ENCODE measurements at regions not wholly inside any gene's neighbourhood (a gene's known extent, or its start where the extent isn't known, plus 50 kb on each side); places are given as distances from the start of the nearest gene placed in this dataset.
"Not testable (repeated sequence)": the region's sequence is repeated elsewhere in the genome, so short reads cannot be mapped to it uniquely, and the experiment has no call there.

DNA sequence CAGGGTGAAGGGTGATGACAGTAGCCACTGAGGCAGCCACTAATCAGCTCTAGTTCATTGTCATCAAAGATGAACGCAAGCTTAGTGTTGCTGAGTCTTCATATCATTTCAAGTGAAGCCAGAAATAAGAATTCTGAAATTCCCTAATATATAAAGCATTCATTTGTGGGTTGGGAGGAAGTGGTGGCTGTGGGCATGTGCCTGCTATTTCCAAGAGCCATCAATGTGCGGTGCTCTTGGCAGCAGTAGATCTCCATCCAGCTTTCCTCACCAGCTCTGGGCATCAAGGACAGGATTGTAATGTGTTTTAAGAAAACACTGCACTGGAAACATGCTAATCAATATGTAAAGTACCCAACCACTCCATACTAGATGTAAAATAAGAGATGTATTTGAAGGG lies 202.5 kb upstream of the AHR start:
- DNase-seq: no peak

DNA sequence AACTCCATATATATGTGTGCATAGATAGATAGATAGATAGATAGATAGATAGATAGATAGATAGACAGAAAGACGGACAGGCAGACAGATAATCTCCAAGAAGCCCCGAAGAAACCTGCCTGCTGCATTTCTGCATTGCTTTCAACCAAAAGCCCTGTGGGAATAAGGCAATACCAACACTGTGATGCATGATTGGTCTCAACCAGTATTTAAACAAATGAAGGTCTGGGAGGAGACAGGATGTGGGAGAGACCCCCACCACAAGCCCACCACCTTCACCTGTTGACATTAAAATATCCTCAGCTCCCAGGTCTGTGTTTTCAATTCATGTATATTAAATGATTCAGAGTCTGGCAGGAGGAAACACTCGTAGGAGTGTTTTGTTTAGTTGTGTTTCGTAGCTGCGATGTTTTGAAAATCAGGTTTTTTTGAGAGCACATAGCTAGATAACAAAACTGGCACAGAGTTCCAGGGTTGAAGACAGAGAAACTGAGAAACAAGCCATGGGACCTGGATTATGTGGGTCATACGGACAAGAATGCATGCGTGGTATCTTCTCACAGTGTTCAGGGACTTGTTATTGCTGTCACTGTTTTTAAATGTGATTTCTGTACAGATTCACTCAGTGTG lies 200.7 kb upstream of the AHR start:
- DNase-seq: no peak

DNA sequence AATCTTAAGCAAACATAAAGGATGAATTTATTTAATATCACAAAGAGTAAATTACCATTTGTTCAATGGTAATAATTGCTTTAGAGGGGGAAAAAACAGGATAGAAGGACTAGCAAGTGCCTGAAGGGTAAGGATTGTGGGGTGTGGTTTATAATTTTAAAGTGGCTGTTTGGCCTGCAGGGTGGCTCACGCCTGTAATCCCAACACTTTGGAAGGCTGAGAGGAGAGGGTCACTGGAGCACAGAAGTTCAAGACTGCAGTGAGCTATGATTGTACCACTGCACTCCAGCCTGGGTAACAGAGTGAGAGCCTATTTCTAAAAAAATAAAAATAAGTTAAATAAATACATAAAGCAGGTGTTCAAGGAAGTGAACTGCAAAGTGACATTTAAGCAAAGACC lies 199.9 kb upstream of the AHR start:
- DNase-seq: no peak

DNA sequence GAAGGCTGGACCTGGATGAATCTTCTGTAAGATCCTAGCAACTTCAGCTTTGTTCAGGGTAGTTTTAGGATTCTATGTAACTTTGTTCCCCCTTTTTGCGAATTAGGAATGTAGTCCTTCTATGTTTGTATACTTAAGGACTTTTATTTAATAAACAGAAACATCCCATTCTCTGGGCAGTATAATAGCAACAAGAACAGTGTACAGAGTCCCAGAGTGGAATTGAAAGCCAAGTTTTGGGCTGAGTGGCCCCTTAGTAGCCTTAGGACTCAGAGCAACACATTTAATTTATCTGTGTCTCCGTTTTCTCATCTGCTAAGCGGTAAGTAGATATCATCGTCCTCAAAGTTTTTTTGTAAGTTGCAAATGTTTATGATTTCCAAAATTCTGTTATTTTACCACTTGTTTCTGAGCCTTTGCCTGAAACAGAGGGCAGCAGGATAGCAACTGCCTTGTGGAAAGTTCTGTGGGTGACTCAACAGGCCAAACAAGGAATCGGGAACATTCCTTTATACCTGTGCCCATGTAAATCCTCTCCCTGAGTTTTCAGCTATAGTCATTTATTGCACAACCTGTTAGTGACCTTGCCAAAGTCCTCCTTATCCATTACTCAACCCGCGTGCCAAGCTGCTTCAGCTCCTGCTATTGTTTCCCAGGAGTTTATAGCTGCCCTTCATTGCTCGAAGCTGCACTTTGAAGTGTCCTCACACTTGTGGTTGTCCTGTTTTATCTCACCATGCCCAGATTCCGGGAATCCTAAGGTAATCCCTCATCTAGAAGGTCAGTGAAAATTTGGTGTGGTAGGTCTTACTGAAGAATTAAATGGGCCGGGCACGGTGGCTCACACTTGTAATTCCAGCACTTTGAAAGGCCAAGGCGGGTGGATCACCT lies 199.1 kb upstream of the AHR start:
- DNase-seq: no peak

DNA sequence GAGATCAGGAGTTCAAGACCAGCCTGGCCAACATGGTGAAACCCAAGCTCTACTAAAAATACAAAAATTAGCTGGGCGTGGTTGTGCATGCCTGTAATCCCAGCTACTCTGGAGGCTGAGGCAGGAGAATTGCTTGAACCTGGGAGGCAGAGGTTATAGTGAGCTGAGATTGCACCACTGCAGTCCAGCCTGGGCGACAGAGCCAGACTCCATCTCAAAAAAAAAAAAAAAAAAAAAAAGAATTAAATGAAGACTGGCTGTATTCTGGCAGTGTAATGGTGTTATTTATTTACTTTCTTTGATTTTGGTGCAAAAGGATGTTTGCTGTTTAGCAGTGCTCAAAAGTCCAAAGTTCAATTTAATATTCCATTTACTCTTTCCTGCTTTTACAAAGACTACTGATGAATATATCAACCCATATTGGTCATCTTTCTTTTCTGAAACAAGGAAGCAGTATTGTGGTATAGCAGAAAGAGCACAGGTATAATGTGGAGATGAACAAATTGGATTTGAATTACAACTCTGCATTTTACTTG lies 198.4 kb upstream of the AHR start:
- DNase-seq: not testable (repeated sequence)

DNA sequence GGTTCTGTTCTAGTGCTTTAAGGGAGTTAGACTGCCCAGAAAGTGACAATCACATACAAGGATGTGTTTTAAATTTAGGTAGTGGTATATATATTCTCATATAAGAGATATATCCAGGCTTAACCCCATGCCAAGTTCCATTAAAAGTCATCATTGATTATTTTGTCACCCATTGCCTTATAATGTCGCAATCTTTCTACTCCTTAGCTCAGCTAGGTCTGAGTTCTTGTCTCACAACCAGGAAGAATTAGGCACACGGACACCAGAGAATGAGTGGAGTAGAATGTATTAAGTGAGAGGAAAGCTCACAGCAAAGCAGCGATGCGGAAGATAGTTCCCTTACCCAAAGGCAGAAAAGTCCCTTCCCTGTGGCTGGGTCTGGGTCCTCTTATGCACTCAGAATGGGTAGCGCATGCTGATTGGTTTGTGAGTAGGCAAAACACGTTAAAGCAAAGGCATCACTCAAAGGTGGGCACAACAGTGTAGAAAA lies 197.2 kb upstream of the AHR start:
- no peak for DNase-seq

DNA sequence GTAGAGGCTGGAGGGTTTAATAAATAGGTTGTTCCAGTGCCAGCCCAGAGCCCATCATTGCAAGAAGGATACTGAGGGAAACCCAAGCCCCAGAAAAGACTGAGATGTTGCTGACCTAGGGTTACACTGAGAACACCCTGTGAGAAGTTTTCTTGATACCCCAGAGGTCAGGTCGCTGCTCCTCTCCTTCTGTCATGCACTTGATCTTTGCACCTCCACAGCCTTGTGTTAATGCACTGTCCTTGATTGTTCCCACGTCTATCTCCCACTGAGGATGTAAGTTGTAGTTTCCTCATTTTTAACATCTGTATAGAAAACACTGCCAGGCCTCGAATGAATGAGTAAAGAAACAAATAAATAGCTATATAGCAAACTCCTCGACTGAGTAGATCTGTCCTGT lies 195.3 kb upstream of the AHR start:
- DNase-seq: no peak

DNA sequence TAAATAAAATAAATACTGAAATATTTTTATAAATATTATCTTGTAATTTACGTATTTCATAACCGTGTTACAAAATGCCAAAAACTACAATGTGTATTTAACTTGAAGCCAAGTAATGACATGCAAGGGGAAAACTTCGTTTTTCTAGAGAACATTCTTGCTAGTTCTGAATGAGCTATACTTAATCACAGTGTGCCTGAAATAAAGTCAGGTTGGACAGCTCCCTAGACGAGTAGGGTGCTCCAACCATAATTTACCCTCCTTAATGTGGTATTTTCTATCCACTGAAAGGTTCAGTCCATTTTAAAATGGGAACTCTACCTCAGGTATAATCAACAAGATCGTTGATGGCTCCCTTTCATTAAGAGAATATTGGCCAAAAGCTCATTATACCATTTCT lies 194.5 kb upstream of the AHR start:
- no peak for DNase-seq

DNA sequence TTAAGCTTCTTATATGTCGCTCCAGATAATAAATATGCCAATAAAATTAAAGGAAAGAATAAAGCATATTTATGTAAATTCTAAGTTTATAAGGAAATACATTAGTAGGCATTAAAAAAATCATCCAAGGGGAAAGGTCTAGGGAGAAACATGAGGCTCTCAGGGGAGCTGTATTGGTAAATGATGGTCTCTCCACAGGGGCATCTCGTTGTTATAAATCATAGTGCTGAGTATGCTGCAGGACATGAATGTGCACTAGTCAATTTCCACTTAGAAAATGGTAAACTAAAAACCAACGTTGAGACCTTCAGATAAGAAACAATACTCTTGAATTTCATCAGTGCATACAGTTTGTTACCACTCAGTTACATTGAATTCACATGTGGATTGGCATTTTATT lies 194.0 kb upstream of the AHR start:
- DNase-seq: no peak

DNA sequence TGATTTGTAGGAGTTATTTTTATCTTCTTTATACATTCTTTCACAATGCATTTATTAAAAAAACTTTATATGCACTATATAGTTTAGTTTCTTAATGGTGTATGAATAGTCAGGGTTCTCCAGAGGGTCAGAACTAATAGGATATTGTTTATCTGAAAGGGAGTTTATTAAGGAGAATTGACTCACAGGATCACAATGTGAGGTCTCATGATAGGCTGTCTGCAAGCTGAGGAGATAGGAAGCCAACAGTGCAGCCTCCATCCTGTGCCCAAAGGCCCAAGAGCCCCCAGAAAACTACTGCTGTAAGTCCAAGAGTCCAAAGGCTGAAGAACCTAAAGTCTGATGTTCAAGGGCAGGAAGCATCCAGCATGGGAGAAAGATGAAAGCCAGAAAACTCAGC lies 192.8 kb upstream of the AHR start:
- DNase-seq: no peak

DNA sequence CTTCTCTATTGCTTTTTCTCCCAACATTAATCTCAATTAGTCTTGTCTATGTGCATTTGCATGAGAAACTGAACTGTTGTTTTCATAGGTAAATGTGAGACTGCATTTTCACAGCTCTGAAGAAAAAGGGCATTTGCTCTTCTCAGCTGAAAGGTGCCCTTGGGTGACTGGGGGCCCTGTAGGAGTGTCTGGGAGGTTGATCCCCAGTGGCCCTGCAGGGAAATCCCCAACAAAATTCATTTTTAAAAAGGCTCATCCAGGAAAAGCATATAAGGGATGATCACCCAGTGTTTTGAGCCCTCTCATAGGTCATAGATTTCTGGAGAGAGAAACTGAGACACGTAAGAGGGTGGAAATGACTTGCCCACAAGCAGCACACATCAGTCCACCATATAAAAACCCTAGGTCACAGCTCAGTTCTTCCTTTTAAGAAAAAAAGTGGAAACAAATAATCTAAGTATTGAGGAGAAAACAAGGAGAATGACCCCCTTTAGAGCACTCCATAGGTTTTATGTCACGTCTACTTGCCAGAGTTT lies 190.3 kb upstream of the AHR start:
- no peak for DNase-seq

DNA sequence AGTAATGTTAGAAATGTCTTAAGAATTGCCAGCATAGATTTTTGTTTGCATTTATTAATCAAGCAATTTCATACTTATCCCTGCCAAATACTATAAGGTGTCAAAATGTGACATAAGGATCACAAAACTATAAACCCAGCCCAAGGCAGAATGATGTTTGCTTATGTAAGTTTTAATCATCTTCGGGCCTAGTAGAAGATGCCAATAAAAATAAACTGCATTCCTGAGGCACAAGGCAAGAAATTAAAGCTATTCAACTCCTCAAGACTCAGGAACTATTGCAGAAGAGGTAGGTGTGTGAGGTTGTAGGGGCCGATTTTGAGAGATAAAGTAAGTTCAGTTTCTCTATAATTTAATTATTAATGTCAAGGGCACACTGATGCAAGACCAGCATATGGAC lies 189.4 kb upstream of the AHR start:
- DNase-seq: no peak

DNA sequence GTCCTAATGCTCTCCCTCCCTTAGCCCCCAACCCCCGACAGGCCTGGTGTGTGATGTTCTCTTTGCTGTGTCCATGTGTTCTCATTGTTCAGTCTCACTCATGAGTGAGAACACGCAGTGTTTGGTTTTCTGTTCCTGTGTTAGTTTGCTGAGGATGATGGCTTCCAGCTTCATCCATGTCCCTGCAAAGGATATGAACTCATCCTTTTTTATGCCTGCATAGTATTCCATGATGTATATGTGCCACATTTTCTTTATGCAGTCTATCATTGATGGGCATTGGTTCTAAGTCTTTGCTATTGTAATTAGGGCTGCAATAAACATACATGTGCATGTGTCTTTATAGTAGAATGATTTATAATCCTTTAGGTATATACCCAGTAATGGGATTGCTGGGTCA lies 184.7 kb upstream of the AHR start:
- DNase-seq: not testable (repeated sequence)

DNA sequence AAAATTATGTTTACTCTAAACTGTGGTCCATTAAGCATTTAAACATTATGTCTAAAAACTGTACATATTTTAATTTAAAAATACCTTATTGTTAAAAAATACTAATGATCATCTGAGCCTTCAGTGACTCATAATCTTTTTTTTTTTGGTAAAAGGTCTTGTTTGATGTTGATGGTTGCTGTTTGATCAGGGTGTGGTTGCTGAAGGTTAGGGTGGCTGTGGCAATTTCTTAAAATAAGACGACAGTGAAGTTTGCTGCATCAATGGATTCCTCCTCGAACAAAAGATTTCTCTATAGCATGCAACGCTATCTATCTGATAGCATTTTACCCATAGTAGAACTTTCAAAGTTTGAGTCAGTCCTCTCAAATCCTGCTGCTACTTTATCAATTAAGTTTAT lies 180.0 kb upstream of the AHR start:
- DNase-seq: no peak

DNA sequence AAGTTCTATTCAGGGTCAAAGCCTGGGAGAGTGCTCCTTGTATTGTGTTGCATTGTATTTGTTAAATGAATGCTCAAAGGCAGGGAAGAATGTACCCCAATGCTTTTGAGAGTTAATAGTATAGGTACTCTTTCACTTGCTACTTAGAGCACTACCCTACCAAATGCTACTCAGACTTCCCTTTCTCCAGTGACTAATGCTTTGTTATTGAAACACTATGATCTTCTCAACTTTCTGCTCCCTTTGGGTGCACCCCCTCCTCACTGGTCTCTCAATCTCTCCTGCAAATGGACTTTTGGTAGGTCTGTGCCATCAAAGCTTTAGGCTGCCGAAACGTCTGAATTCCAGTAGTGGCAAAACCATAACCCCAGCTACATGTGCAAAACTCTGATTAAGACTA lies 177.7 kb upstream of the AHR start:
- no peak for DNase-seq

DNA sequence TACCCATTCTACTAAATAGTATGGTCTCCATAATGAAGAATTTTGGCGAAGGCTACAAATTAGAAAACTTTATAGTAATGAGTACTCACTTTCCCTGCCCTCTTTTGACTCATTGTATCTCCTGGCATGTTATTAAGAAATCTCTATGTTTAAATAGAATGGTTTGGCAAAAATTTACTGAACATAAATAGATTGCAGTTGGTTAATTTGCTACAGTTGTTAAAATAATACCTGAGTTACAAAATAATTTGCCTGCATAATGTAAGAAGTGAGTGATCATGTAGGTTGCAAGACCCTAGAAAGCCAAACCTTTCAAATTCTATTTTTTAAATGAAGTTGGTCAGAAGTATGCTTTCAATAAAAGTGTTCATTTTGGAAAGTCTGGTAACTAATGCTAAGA lies 176.8 kb upstream of the AHR start:
- DNase-seq: no peak

DNA sequence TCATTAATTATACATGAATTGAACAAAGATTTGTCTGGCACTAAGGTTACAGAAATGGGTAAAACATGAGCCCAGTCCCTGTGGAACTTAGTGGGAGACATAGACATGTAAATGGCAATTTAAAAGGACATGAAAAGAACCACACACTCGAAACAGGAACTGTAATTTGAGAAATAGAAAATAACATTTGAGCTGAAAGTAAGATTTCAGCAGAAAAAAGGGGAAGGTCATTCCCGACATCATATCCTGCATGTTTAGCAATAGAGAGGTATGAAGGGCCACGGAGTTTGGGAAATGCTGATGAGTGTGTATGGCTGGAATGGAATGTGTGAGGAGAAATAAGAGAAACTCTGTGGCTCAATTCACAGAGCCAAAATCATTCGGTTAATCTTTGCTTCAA lies 175.4 kb upstream of the AHR start:
- no peak for DNase-seq

DNA sequence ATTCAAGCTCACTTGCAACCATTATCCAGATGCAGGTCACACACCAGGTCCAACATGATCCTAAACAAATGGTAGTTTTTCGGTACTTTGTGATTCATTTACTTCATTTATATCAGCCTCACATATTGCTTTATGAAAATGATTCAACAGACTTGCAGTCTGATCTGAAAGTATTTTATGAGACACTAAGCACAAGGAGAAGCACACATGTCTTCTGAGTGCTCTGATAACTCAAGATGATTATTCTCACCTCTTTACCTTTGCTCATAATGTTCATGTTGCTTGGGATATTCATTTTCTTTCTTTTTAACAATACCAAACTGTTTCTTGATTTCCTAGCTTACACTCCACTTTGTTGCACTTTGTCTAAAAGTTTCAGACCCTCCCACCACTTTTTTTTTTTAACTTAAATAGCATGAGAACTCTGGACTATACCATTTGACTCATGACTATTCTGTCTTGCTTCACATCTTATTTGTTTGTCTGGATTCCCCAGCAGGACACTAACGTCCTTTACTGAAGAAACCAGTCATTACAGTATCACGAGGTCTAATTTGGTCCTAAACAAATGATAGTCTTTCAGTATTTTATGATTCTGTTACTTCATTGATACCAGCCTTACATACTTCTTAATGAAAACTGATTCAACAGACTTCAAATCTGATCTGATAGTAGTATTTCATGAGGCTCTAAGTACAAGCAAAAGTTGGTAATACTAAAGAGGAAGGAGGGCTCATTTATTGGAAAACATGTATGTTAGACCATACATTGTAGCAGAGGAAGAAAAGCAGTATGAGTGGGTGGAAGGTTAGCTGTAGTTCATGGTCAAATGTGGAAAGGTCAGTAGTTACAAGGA lies 171.8 kb upstream of the AHR start:
- DNase-seq: no peak

DNA sequence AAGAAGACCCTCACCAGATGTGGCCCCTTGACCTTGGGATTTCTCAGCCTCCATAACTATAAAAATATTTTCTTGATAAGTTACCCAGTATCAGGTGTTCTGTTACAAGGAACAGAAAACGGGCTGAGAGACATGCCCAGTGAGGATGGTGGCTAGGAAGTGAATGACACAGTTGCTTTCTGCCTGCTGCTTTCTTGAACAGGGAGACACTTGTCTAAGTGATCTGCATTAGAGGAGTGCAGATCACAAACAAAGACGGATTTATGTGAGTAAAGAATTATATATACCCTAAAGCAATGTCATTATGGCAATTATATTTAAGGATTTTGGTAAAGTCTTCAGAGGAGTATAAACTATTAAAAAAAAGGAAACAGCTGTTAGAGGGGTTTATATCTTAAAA lies 169.2 kb upstream of the AHR start:
- DNase-seq: no peak

DNA sequence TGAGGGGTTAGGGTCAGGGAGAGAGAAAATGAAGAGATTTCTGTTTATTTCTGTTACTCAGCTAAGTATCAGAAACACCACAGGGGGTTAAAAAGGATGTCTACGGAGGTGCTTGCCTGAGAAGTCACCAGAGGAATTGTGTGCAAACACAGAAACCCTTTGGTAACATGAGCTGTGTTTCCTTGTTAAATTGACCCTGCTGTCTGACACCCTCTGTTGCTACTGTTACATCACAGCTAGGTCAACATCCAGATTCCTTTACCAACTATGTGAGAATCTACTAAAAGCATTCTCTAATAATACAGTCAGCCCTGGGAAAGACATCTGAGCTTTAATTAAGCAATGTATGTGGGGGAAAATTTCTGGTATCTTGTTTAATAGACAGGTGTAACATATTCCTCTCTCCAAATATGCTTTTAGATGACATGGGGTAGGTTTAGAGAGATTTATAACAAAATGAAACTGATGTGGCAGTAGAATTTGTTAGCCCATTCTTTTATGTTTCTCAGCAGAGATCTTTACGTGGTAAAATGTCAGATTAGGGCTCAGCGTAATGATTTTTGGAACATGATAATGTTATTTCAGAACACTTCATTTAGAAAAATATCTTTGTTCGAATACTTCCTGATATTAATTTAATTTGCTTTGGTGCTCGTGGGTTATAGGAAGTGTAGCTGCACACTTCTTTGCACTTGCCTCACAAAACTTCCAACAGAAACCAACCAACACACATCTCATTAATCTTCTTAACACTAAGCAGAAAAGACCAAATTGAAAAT lies 168.0 kb upstream of the AHR start:
- DNase-seq: no peak

DNA sequence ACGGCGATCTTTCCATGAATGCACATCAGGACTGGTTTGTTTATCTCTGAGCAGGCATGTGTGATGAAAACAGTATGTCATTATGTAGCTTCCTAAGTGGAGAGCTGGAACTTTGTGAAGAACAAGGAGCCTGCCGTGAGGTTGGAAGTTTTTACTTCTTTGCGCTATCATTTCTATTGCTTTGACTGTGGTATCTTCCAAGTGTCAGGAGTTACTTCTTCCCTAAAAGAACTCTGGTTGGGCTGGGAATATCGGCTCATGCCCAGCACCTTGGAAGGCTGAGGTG lies 167.4 kb upstream of the AHR start:
- DNase-seq: no peak

DNA sequence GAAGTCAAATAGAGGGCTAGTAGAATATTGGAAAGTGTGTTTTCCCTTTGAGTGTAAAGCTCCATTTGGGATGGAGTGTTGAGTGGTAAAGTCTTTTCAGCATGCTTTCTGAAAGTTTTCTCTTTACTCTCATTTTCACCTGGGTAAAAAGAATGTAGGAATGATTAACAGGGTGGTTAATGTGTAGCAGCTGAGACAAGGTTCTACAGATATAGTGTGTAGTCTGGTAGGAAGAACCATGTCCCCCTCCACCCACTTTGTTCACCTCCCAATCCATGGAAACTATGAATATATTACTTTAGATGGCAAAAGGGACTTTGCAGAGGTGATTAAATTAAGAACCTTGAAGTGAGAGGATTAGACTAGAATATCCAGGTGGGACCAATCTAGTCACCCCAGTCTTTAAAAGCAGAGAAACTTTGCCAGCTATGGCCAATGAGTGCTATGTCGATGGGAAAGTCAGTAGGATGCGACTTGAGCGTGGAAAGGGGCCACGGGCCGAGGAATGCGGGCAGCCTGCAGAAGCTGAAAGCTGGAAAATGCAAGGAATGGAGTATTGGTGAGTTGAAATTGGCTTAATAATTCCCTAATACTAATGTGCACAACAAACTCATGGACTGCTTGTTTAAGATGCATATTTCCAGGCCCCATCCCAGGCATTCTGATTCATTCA lies 166.3 kb upstream of the AHR start:
- DNase-seq: no peak

All from activated CD4-positive, alpha-beta T cell treated with anti-CD3 and anti-CD28 coated beads for 4 hours (primary cell).